OCI-LY1 (cell line): ENCODE measurements at regions not wholly inside any gene's neighbourhood (a gene's known extent, or its start where the extent isn't known, plus 50 kb on each side); places are given as distances from the start of the nearest gene placed in this dataset.

ENCODE experiments used
- H2AFZ ChIP-seq: fragments of 200-600 bp; sonication (generic), shearing (Covaris generic); 2 replicates; pipeline ENCODE4 v1.6.0; 2014; ENCODE audit warnings: antibody characterized with exemption, mild to moderate bottlenecking, low read length
- H3F3A ChIP-seq: fragments of 200-600 bp; sonication (generic), shearing (Covaris generic); 2 replicates; pipeline ENCODE4 v1.6.0; 2014; ENCODE audit warnings: mild to moderate bottlenecking, antibody characterized with exemption, low read length, moderate library complexity; ENCODE audit not compliant: insufficient read depth
- H3K27ac ChIP-seq: fragments of 200-600 bp; sonication (generic); 2 replicates; pipeline ENCODE4 v1.5.1; 2014; ENCODE audit warnings: low read length, mixed run types, mild to moderate bottlenecking, low read depth; ENCODE audit not compliant: poor library complexity, severe bottlenecking
- H3K27me3 ChIP-seq: fragments of 200-600 bp; sonication (generic); 2 replicates; pipeline ENCODE4 v1.6.0; 2014; ENCODE audit warnings: antibody characterized with exemption, mild to moderate bottlenecking, low read length, moderate library complexity; ENCODE audit not compliant: insufficient read depth
- H3K36me3 ChIP-seq: fragments of 200-600 bp; sonication (generic); 2 replicates; pipeline ENCODE4 v1.6.1; 2014; ENCODE audit warnings: mild to moderate bottlenecking, antibody characterized with exemption, low read length, moderate library complexity, mixed read lengths; ENCODE audit not compliant: insufficient read depth
- H3K4me1 ChIP-seq: fragments of 200-600 bp; sonication (generic); 2 replicates; pipeline ENCODE4 v1.5.1; 2014; ENCODE audit warnings: mild to moderate bottlenecking, low read length, moderate library complexity; ENCODE audit not compliant: insufficient read depth, severe bottlenecking
- H3K4me2 ChIP-seq: fragments of 200-600 bp; sonication (generic), shearing (Covaris generic); 2 replicates; pipeline ENCODE4 v1.6.1; 2014; ENCODE audit warnings: low read length
- H3K4me3 ChIP-seq: fragments of 200-600 bp; sonication (generic); 2 replicates; pipeline ENCODE4 v1.5.1; 2014; ENCODE audit warnings: low read length, low read depth, mild to moderate bottlenecking, mixed read lengths; ENCODE audit not compliant: poor library complexity, severe bottlenecking
- H3K79me2 ChIP-seq: fragments of 200-600 bp; shearing (Covaris generic); 2 replicates; pipeline ENCODE4 v1.6.1; 2016; ENCODE audit warnings: mixed run types, low read length, mixed read lengths; ENCODE audit not compliant: insufficient read depth
- H3K9ac ChIP-seq: fragments of 200-600 bp; sonication (generic), shearing (Covaris generic); 2 replicates; pipeline ENCODE4 v1.6.1; 2014; ENCODE audit warnings: mild to moderate bottlenecking, low read length, mixed read lengths
- H3K9me2 ChIP-seq: fragments of 200-600 bp; sonication (generic), shearing (Covaris generic); 2 replicates; pipeline ENCODE4 v1.6.1; 2014; ENCODE audit warnings: low read depth, mild to moderate bottlenecking, low read length, mixed read lengths
- H3K9me3 ChIP-seq: fragments of 200-600 bp; shearing (Covaris generic); 2 replicates; pipeline ENCODE4 v1.6.1; 2014; ENCODE audit warnings: low read length, mixed read lengths
- H4K20me1 ChIP-seq: fragments of 200-600 bp; sonication (generic), shearing (Covaris generic); 2 replicates; pipeline ENCODE4 v1.6.0; 2016; ENCODE audit warnings: mild to moderate bottlenecking, low read length; ENCODE audit not compliant: insufficient read depth
- CTCF ChIP-seq: fragments of 200-600 bp; sonication (generic), shearing (Covaris generic); IDR thresholded peaks from 2 replicates; pipeline ENCODE4 v1.5.1; 2017; ENCODE audit warnings: mild to moderate bottlenecking, antibody characterized with exemption, low read length, moderate library complexity, mixed read lengths
- EZH2 ChIP-seq: fragments of 200-600 bp; sonication (generic), shearing (Covaris generic); IDR thresholded peaks from 2 replicates; pipeline ENCODE4 v1.8.0; 2017; ENCODE audit warnings: borderline replicate concordance, mixed run types, mild to moderate bottlenecking, antibody characterized with exemption, low read length, moderate library complexity, mixed read lengths

GRCh38 chr3:189502676-189503257, 128.4 kb upstream of the TP63 start:
- Histone ChIP-seq H3K9me2 (no peaks in the 10 kb centered on the region), H3K27me3 (no peaks in the 10 kb centered on the region), H3K9ac (no peak overlapping the region), H3K27ac (no peak overlapping the region), H3K9me3 (no peaks in the 10 kb centered on the region), H3K4me1 (peaks cover 1% of the 10 kb centered on the region), H3K4me3 (no peak overlapping the region), H4K20me1 (no peaks in the 10 kb centered on the region), H3K4me2 (no peak overlapping the region), H2AFZ (no peak overlapping the region), H3K36me3 (no peaks in the 10 kb centered on the region), H3F3A (no peaks in the 10 kb centered on the region), H3K79me2 (no peaks in the 10 kb centered on the region)
- TF ChIP-seq EZH2 (no peak), CTCF (no peak)

GRCh38 chr3:189507856-189508255, 123.3 kb upstream of the TP63 start:
- no peak for TF ChIP-seq EZH2
- TF ChIP-seq CTCF: no peak
- Histone ChIP-seq H3K4me3 (no peak overlapping the region), H3K27ac (no peak overlapping the region), H4K20me1 (no peaks in the 10 kb centered on the region), H3K36me3 (no peaks in the 10 kb centered on the region), H3K4me2 (no peak overlapping the region), H3K9me3 (no peaks in the 10 kb centered on the region), H2AFZ (no peak overlapping the region), H3F3A (no peaks in the 10 kb centered on the region), H3K9me2 (no peaks in the 10 kb centered on the region), H3K27me3 (no peaks in the 10 kb centered on the region), H3K4me1 (peaks cover 12% of the 10 kb centered on the region), H3K9ac (no peak overlapping the region), H3K79me2 (no peaks in the 10 kb centered on the region)

- H3K9ac ChIP-seq: no peak overlapping the region
- H2AFZ ChIP-seq: no peak overlapping the region
- no peaks in the 10 kb centered on the region for H3F3A ChIP-seq
- H3K4me3 ChIP-seq: no peak overlapping the region
- H3K4me1 ChIP-seq: peaks cover 16% of the 10 kb centered on the region
- no peak overlapping the region for H3K4me2 ChIP-seq
- no peaks in the 10 kb centered on the region for H4K20me1 ChIP-seq
- no peaks in the 10 kb centered on the region for H3K9me2 ChIP-seq
- no peaks in the 10 kb centered on the region for H3K79me2 ChIP-seq
- no peak overlapping the region for H3K27ac ChIP-seq
- H3K9me3 ChIP-seq: no peaks in the 10 kb centered on the region
- TF ChIP-seq EZH2 (no peak), CTCF (no peak)
- no peaks in the 10 kb centered on the region for H3K27me3 ChIP-seq
- no peaks in the 10 kb centered on the region for H3K36me3 ChIP-seq
Measured at GRCh38 chr3:189508784-189509501, 122.2 kb upstream of the TP63 start.
